K562 (cell line): ENCODE measurements at regions not wholly inside any gene's neighbourhood (a gene's known extent, or its start where the extent isn't known, plus 50 kb on each side); places are given as distances from the start of the nearest gene placed in this dataset.

Experiments
- EGR1 ChIP-seq: fragments of 450-650 bp; conservative IDR thresholded peaks from 2 replicates; pipeline ENCODE4 v1.6.1; 2017; ENCODE audit warnings: mild to moderate bottlenecking
- KLF1 ChIP-seq: fragments of 450-650 bp; IDR thresholded peaks from 2 replicates; pipeline ENCODE4 v1.6.1; 2016; ENCODE audit warnings: missing genetic modification characterization, missing compliant biosample characterization
- REST ChIP-seq, 2 experiments: fragments of 450-650 bp; formaldehyde crosslinking in 1 of 2; IDR thresholded peaks; 2 replicates each; pipeline versions ENCODE4 v1.4.0 to v1.6.1; 2014 to 2020; ENCODE audit warnings: mild to moderate bottlenecking in 2 of 2, borderline replicate concordance in 1 of 2, low read depth in 1 of 2
- TCF7 ChIP-seq: sonication (generic); IDR thresholded peaks from 2 replicates; pipeline ENCODE4 v1.6.1; 2016; ENCODE audit warnings: antibody characterized with exemption, borderline replicate concordance
- TRIM24 ChIP-seq, 2 experiments: fragments of 450-650 bp; IDR thresholded peaks; 2 replicates each; pipeline ENCODE4 v1.6.1; 2016
- ZNF274 ChIP-seq: IDR thresholded peaks from 2 replicates; pipeline ENCODE4 v1.6.1; 2011; ENCODE audit warnings: low read depth, mild to moderate bottlenecking, low read length, moderate library complexity, borderline replicate concordance
- ZNF3 ChIP-seq: fragments of 250-450 bp; sonication (Bioruptor Pico); IDR thresholded peaks from 2 replicates; pipeline ENCODE4 v1.5.0; 2021; ENCODE audit warnings: mild to moderate bottlenecking, moderate library complexity
- ZNF431 ChIP-seq: sonication (generic); formaldehyde crosslinking; IDR thresholded peaks from 2 replicates; pipeline ENCODE4 v1.8.0; 2022; ENCODE audit warnings: mild to moderate bottlenecking, missing genetic modification reagents

GRCh38 chr18:29465526-29465925, 1288.6 kb upstream of the CDH2 start (continued):
- no peak for TF ChIP-seq REST (IDR thresholded peaks at IDR 0.05; ENCODE audit: borderline replicate concordance)
- TF ChIP-seq REST (CRISPR knock-in tag; IDR thresholded peaks at IDR 0.05; ENCODE audit: low read depth): no peak
- TF ChIP-seq TRIM24 (IDR thresholded peaks at IDR 0.05): no peak
- TF ChIP-seq KLF1 (tag): no peak
- no peak for TF ChIP-seq TCF7
- no peak for TF ChIP-seq EGR1
- no peak for TF ChIP-seq ZNF274
- no peak for TF ChIP-seq ZNF431 (CRISPR knock-in tag)
- TF ChIP-seq ZNF3 (CRISPR knock-in tag): no peak
